ENCODE measurements at regions not wholly inside any gene's neighbourhood (a gene's known extent, or its start where the extent isn't known, plus 50 kb on each side); places are given as distances from the start of the nearest gene placed in this dataset.

- TF ChIP-seq POLR2A (IDR thresholded peaks at IDR 0.05; ENCODE audit: low read depth, low read length) (no peak), BHLHE40 (IDR thresholded peaks at IDR 0.05; ENCODE audit: low read depth, low read length) (no peak), CTCF (conservative IDR thresholded peaks at IDR 0.05; ENCODE audit: low read depth, low read length) (no peak), RFX5 (IDR thresholded peaks at IDR 0.05; ENCODE audit: low read depth, low read length) (no peak), SMC3 (IDR thresholded peaks at IDR 0.05; ENCODE audit: low read depth, low read length) (no peak)
Observed at GRCh38 chr14:38710196-38710595, 392.8 kb downstream of the SEC23A start.
